GM18508 (cell line): ENCODE measurements at regions not wholly inside any gene's neighbourhood (a gene's known extent, or its start where the extent isn't known, plus 50 kb on each side); places are given as distances from the start of the nearest gene placed in this dataset.
A peak's percentile ranks its signal among the peaks of the same experiment; 100 is the strongest.

Experiments
- ATAC-seq: cut with Tn5 transposase; IDR thresholded peaks from one replicate; pipeline ENCODE4 v1.9.1; 2021; ENCODE audit warnings: moderate number of reproducible peaks; ENCODE audit not compliant: insufficient read depth, unreplicated experiment

DNA sequence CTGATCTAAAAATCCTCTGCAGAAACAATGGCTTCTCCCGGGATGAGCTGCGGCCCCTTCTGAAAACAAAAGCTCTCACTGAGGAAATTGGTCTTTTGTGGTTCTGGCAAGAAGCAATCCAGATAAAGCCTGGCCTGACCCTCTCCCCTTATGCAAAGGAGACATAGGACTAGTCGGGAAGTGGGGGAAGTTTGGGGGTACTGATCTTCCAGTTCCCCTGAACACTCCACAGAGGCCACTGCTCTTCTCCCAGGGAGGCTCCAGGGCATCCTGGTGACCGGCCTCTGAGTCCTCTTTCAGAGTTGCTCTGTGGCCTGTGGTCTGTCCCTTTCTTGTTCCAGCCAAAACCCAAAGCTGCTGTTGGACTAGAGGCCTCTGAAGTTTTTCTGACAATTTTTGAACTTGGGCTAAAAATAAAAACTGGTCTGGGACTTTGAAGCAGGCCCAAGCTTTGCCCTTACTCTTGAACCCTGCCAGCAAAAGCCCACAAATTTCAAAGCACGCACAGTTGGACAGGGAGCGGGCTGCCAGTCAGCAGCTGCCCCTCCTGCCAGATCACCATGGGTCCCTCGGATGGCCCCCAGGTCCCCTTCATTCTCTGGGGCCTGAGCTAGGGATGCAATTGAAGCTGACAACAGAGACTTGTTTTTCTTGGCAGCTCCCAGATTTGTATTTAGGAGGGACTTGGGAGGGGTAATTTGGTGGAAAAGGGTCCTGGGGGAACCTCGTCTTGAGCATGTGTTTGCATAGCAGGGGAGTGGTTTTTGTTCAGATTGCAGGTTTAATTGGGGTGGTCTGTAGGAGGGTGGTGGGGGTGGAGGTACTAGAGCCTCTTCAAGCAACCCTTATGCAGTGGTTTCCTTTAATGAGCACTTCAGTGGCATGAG is 381.6 kb upstream of the CADM1 start:
- ATAC-seq = no peak

DNA sequence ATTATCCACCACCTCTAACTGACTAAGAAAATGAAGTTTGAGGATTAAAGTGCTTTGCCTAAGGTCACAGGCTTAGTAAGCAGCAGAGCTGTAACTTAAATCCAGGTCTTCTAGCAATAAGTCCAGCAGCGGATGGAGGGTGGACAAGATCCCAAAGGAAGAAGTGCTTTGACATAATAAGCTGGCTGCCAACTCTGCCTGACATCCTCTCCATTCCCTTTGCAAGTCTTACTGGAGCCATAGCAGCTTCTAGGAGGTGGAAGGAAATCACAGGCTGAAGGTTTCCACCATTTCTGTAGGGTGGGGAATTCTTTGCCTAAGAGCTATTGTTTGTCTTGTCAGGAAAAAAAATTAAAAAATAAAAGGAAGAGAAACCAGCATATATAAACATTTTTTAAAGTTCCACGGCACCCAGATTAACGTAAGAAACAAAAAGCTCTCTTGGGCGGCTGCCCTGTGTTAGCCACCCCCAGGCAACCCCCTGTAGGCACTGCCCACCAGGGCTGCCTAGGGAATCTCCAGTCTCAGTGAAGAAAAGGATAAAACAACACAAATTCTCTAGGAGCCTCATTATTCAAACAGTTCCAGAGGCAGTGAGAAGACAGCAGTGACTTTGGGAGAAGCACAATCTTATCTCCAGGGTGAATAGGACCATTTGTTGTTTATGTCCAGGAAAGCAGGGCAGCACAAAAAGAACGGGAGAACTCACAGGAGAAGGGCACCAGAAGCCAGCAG is 380.8 kb upstream of the CADM1 start:
- ATAC-seq = no peak

DNA sequence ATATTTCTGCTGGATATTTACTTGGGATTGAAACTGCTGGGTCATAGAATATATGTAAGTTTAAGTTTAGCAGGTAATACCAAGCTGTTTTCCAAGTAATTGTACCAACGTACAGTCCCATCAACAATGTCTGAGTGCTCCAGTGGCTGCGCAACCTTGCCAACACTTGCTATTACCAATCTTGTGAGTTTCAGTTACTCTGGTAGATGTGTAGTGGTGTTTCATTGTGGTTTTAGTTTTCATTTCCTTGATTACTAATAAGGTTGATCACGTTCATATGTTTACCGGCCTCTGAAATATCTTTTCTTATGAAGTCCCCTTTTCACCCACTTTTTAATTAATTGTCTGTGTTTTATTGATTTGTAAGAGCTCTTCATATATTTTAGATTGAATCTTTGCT is 370.6 kb upstream of the CADM1 start:
- ATAC-seq = no peak

DNA sequence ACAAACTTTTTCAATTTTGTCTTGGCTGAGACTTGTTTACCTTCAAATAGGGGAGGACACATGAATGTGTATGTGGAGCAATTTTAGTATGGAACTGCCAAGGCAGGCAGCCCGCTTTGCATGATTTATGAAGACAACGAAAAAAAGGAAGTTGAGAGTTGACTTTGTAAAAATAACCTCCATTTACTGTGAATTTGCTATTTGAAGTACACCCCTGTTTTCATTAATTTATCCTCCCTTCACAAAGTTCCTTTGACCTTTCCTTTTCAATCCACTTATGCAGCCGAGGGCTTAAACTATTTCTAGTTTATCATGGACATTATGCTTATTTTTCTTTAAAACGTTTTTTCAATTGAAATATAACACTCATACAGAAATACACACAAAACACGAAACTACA is 369.6 kb upstream of the CADM1 start:
- ATAC-seq = no peak

DNA sequence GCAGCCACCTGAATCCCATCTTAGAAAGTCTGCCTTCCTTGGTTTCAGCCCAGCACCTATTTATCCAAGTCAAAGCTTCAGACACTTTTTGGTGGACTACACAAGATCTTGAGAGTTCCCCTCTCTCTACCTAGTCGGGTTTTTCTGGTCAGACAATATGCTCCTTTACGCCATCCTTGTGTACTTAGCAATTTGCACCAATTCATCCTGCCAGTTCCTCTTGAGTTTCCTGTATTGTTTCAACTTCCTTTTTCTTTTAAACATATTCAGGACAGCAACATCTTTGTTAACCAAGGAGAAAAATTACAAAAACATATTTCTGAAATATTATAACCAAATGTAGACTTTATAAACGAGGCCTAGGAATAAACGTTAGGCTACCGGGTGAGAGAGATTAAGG is 368.2 kb upstream of the CADM1 start:
- no peak for ATAC-seq

DNA sequence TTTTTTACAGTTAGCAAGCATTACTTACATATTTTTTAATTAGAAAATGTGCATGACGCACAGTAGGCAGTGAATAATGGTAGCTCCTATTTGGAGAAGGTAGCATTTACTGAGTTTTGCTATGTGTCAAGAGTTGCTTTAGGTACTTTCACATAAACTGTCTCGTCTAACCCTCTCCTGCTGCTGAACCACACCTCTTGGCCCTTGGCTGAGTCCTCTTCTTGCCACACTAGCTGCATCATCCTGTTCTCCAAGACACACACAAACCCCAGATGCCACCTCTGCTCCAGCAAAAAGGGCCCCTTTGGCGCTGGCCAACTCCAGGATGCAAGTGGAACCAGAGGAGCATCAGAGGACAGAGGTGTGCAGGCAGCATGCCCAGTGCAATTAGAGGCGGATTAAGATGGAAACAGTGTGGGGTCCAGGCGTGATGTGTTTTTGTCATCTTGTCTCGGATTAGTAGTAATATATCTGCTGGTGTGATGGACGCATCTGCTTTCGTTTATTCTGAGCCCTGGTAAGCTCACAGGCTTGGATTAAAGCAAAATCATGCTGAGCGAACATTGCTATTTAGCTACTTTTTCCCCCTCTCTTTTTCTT is 367.0 kb upstream of the CADM1 start:
- ATAC-seq = no peak

DNA sequence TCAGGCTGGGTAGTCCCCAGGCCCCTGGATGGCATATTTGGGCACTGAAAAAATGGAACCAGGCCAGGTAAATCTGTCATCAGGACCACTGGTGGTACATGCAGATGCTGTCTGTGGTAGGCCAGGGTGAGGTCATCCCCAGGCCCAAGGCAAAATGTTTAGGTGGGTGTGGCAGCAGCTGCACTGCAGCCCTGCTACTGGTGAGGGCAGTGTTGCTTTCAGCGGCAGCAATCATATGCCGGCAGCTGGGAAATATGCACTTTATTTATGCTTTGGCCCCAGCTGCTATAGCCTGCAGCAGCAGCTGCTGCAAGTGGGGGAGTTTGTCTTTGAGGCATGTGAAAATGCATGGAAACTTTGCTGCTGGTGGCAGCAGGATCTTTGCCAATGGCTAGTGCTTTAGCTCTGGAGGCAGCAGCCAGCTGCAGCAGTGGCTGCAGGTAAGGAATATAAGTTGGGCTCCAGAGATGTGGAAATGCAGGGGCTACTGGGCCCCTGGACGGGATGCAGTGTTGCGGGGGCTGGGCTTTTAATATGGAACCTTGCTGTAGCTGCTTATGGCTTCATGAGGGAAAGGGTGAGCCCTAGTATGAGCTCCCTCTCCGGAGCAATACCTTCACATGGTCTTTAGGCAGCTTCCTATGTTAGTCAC is 365.7 kb upstream of the CADM1 start:
- peak; percentile 57 for ATAC-seq

DNA sequence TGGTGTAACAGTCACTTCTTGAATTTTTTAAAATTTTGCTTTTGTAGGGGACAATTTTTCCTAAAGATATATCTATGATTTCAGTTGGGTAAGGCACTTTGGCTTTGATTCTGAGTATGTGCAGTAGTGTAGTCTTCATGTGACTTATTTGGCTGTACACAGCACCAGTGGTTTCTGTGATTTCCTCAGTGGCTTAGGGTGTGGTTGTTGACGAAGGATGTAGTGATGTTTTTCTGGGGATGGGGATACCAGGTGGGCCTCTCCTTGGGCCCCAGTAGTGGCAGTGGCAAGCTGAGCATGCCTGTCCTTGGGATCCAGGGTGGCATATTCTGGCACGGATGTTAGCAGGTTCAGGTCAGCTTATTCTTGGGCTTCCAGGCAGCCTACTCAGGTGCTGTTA is 364.9 kb upstream of the CADM1 start:
- ATAC-seq = no peak

DNA sequence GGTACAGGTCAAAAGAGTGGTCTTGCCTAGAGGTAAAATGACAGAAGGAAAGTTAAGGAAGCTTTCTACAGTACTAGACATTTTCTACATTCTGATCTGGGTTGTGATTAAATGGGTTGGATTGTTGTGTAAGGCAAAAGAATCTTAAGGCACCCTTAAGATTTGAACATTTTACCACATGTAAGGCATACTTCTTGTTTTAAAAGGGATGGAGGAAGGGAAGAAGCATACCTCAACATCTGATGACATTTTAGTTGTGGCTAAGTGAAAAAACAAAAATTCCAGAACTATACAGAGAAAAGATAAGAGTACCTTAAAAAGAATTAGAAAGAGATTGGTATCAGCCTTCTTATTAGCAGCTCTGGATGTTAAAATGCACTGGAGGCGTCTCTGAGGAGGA is 356.0 kb upstream of the CADM1 start:
- no peak for ATAC-seq

DNA sequence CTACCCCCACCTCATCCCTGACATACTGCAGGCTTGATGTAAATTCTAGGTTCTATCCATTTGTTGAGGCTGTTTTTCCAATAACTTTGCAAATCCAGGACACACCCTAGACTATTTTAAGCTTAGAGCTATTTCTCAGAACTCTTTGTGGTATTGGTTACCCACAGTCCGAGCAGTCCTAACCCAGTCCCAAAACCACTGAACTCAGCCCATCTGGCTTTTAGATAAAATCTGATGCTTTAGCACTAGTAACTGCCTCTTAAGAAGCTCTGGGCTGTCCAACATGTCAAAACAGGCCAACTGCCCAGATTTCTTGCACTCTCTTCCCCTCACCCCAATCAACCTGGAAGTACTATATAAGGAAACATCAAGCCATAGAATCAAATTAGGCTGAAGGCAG is 344.4 kb upstream of the CADM1 start:
- no peak for ATAC-seq

DNA sequence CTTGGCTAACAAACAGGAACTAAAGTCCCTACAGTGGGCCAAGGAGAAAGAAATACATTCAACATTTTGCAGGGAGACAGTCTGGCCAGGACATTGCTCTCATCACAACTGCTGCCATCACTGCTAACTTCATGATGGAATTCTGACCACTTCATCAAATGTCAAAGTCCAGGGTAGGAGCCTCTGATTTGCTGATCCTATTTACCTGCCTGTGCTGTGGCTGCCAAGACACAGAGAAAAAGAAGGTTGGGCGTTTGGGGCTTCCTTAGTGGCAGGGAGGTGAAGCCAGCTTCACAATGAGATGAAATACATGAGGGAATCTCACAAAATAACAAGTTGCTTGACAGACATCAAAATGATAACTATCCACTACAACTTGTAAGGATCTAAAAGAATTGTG is 343.9 kb upstream of the CADM1 start:
- ATAC-seq = no peak

DNA sequence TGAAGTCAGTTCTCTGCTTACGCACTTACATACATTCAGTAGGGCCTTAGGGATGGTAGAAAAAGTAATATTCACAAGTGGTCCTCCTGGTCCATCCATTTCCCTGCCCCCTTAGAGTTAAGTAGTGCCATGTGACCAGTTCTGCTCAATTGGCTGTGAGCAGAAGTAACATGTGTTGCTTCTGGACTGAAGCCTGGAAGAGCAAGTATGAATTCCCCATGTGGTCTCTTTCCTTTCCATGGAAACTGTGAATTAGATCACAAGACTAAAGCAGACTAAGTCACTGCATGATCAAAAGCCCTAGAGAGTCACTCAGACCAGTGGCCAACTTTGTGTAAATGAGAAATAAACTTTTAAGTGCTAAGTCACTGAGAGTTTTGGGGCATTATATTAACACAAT is 341.7 kb upstream of the CADM1 start:
- no peak for ATAC-seq

DNA sequence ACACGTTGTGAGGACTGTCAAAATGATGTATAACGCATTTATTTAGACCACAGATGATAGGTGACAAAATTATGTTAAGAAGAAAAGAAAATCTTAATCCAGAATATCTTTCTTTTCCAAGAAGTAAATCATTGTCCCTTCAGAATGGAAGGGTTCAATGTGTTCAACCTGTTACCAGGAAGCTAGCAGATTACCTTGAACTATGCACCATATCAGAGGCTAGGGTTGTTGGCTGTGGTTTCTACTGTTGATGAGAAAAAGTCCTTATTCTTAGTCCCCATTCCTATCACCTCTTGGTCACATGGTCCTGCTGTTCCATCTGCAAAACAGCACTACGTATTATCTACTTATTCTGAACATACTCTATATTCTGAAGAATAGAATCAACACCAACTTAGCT is 339.5 kb upstream of the CADM1 start:
- no peak for ATAC-seq

DNA sequence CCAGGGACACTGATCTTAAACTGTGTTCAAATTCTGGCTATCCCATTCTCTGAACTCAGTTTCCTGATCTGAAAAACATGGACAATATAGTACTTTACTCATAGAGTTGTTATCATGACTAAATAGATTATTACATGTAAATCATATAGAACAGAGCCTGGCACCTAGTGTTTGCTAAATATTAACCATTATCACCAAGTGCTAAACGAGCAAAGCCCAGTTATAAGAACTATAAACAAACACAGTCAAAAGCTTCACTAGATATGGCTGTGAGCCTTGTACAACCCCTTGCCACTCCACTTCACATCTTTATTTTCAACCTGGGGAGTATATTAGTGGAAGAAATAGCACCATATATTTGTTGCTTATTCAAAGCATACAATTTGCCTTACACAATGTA is 338.9 kb upstream of the CADM1 start:
- ATAC-seq = no peak

DNA sequence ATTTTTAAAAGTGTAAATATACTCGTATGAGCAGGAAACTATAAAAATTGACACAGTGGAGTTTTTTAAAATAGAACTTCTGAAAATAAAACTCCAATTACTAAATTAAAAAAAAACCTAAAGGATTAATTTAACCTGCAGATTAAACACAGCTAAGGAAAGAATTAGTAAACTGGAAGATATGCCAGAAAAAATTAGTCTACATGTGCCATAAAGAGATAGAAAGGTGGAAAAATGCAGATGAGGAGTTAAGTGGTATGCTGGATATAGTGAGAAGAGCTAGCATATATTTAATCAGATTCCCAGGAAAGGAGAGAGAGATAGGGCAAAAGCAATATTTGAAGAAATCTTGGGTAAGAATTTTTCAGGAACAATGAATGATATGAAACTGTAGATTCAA is 315.8 kb upstream of the CADM1 start:
- no peak for ATAC-seq

DNA sequence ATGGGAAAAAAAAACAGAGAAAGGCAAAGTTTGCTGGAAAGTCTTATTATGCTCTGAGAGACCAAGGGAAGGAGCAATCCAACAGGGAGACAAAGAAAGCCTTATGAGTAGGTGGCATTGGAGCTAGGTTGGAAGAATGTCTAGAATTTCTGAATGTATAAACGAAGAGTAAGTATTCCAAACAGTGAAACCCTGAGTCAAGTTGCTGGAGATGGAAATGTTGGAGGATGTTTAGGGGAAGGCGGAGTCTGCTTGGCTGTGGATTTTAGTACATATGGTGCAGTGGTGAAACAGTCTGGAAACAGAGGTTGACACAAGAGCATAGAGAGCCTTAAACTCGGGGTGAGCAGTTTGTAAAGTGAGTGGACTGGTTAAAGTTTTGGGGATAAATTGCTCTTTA is 314.8 kb upstream of the CADM1 start:
- no peak for ATAC-seq

DNA sequence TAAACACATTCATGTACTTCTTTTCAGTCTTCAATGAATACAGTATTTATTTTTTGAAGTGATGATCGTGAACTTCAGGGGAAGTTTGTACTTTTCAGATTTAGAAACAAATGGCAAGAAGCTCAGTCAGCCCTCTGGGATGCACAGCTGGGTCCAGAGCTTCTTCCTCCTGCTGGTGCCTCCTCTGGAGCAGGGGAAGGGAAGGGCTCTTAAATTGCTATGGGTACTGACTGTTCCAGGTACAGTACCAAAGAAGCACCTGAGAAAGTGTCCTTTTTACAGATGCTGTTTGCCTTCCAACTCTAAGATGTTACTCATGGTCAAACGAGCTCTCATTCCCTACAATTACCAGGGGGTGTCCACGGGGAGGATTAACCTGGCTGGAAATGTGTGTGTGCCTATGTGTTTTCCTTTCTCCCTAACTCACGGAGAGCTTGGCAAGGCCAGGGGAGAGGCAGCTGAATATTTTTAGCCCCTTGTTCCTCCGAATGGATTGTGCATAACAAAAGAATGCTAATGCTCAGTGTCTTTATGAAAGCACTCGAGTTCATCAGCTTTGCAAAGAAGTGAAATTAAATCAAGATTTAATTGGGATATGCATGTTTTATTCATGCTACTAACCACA is 313.7 kb upstream of the CADM1 start:
- no peak for ATAC-seq

DNA sequence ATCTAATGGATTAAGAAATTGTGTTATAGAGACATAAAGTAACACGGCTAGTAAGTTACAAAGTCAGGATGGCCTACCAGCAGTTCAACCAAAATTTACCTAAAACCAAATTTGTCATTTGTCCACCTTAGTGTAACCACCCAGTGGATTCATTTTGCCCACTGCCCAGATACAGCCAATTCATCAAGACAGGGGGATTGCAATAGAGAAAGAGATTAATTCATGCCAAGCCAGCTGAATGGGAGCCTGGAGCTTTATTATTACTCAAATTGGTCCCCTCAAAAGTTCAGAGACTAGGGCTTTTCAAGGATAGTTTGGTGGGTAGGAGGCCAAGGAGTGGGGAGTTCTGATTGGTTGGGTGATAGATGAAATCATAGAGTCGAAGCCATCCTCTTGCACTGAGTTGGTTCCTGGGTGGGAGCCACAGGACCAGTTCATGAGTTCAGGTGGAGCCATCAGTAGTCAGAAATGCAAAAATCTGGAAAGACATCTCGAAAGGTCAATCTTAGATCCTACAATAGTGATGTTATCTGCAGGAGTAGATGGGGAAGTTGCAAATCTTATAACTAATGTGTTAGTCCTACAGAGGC is 304.2 kb upstream of the CADM1 start:
- no peak for ATAC-seq

DNA sequence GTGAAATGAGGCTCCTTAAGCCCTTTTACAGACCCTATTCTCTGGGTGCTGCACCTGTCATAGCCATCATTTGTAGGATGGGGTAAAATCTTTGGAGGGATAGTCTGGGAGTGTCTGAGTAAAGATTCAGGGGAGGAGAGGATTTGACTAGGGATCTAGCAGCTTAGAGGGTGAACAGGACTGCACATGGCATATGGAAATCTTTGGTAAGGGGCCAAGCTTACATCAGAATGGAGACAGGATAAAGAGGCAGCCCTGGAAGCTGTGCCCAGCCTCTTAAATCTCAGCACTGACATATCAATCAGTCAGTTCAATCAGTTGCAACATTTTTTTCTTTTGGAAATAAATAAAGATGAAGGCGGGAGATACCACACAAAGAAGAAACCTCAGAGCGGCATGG is 301.8 kb upstream of the CADM1 start:
- ATAC-seq = no peak

DNA sequence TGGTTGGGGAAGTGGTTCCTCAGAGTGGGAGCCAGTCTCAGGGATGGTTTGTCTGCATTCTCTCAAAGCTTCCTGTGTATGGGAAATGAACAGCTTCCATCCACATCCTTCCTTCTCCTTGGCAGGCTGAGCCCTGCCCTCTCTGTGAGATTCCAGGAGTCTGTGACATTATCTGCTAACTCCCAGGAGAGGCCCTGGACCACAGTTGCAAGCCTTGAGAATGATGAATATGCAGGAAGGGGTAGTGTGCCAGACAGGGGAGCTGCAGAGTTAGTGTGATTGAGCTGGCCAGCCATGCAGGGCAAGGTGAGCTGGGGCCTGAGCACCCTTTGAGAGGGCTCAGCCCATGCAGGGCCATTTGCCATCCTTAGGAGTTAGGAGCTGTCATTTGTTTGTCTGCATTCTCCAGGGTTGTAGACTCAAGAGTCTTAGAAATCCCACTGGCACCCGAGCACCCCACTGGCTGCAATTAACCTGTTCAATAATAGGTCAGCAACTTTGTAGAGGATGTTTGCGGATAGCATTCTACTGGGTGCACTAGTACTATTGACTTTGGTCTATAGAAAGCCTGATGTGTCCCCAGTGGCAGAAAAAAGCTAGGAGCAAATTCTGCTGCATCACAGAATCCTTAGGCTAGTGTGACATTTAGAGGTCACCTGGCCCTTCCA is 299.0 kb upstream of the CADM1 start:
- no peak for ATAC-seq
